Fibroblast of villous mesenchyme (primary cell): ENCODE measurements at regions not wholly inside any gene's neighbourhood (a gene's known extent, or its start where the extent isn't known, plus 50 kb on each side); places are given as distances from the start of the nearest gene placed in this dataset.
A peak's percentile ranks its signal among the peaks of the same experiment; 100 is the strongest.

ENCODE experiments used
- DNase-seq: peaks from one replicate; pipeline ENCODE4 v3.0.0-alpha.2; 2010; ENCODE audit warnings: low read depth
- H3K4me3 ChIP-seq: 2 replicates; pipeline ENCODE4 v1.5.1; 2011; ENCODE audit warnings: low read depth, mild to moderate bottlenecking, low read length
- TF ChIP-seq, protein P1 (sequence below): IDR thresholded peaks from 2 replicates; pipeline ENCODE4 v1.5.1; 2012; ENCODE audit warnings: low read depth, mild to moderate bottlenecking, low read length; ENCODE audit not compliant: insufficient read depth

DNA sequence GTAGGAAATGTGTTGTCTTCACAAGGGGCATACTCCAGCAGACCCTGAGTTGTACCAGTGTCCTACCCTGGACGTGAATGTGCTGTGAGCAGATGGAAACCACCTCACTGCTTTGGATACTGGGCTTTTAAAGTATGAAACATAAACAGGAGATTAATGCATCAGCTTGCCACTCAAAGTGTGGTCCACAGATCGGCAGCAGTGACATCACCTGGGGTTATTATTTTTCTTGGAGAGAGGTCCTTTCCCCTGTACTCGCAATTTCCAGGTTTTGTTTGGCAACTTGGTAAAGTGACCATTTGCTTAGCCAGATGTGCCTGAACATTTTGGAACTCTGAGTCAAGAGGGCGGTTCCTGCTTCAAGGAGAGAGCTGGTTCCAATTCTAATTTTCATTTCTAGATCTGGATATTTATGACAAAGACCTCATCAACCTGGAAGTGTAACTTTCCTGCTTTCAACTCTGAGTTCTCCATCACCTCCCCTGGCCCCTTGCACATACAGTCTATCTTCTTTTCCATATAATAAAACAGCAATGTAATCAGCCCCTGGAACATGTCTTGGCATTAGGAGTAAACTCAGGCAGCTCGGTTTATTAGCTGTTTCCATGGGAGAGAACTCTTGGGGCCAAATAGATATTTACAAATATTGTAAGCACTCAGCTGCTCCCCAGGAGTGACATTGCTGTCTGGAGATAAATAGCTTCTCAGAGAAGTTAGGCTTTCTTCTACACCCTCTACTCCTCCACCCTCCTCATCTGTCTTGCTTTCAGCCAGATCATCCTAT is 237.0 kb upstream of the TBX3 start:
- no peak overlapping the region for H3K4me3 ChIP-seq
- DNase-seq, result peak; percentile 66
- TF ChIP-seq, protein P1, sequence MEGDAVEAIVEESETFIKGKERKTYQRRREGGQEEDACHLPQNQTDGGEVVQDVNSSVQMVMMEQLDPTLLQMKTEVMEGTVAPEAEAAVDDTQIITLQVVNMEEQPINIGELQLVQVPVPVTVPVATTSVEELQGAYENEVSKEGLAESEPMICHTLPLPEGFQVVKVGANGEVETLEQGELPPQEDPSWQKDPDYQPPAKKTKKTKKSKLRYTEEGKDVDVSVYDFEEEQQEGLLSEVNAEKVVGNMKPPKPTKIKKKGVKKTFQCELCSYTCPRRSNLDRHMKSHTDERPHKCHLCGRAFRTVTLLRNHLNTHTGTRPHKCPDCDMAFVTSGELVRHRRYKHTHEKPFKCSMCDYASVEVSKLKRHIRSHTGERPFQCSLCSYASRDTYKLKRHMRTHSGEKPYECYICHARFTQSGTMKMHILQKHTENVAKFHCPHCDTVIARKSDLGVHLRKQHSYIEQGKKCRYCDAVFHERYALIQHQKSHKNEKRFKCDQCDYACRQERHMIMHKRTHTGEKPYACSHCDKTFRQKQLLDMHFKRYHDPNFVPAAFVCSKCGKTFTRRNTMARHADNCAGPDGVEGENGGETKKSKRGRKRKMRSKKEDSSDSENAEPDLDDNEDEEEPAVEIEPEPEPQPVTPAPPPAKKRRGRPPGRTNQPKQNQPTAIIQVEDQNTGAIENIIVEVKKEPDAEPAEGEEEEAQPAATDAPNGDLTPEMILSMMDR, result no peak

DNA sequence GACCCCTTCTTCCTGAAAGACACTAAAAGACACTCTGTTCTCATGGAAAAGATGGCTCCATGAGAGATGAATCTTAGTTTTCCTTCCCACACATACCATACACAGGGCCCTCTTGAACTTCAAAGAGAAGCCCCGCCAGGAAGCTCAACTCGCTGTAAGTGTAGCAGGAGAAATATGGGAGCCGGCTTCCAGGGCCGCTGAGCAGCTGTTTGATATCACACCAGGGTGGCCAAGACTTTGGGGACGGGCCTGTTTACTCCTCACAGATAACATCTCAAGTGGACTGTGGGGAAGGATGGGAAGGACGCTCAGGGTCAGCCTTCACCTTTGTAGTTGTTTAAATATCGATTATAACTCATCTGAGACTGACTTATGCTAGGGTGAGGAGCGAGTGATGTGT is 235.5 kb upstream of the TBX3 start:
- H3K4me3 ChIP-seq, result no peak overlapping the region
- TF ChIP-seq, protein P1, result no peak
- peak; percentile 50 for DNase-seq

DNA sequence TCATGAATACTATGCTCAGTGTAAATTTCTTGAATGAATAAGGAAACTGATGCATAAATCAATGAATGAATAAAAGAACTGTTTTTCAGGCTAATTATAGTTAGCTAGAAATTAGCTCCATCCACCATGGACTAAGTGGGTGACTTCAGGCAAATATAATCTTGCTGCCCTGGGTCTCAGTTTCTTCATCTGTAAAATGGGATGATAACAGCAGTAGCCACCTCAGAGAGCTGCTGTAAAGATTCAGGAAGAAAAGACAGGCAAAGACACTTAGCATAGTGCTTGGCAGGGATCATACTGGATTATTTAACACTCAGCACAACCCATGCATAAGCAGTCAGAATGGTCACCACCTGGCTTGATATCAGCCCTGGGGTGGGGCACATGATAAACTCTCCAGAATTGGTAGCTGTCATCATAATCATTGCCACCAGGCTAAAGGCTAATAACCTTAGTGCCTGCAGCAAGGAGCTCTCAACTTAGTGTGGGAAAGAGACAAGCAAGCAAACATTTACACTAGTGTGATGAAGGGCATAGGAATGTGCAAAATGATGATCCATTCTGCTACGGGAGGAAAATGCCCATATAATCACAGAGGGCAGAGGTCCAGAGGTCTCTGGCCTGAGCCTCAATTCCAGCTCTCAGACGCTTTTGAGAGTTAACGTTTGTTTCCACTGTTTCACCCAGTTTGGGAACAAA is 234.7 kb upstream of the TBX3 start:
- H3K4me3 ChIP-seq, result no peak overlapping the region
- TF ChIP-seq, protein P1, result no peak
- peak; percentile 86 for DNase-seq

- TF ChIP-seq, protein P1, result no peak
- H3K4me3 ChIP-seq, result no peak overlapping the region
- no peak for DNase-seq
Measured at GRCh38 chr12:114917953-114918352, 234.0 kb upstream of the TBX3 start.

GRCh38 chr12:114917307-114917706 is 233.3 kb upstream of the TBX3 start:
- DNase-seq, result no peak
- TF ChIP-seq, protein P1, result no peak
- H3K4me3 ChIP-seq, result no peak overlapping the region

- TF ChIP-seq, protein P1, result no peak
- H3K4me3 ChIP-seq, result no peak overlapping the region
- DNase-seq, result no peak
Measured at GRCh38 chr12:114916541-114916940, 232.6 kb upstream of the TBX3 start.
